WTC11 (cell line): ENCODE measurements at regions not wholly inside any gene's neighbourhood (a gene's known extent, or its start where the extent isn't known, plus 50 kb on each side); places are given as distances from the start of the nearest gene placed in this dataset.

Source experiments
- ATAC-seq: fragments of 200-7000 bp; cut with Tn5 transposase; 2 replicates; pipeline ENCODE4 v1.10.0; 2021; ENCODE audit warnings: mild to moderate bottlenecking, moderate library complexity
- CTCF ChIA-PET: fragments of 300-600 bp; sonication (Branson Sonifier 250); formaldehyde crosslinking; loops from one replicate; lab custom pipeline; 2021; ENCODE audit warnings: antibody characterized with exemption; lab: Charles Lee
- POLR2A ChIA-PET: fragments of 350-600 bp; sonication (Branson Sonifier 250); formaldehyde crosslinking; loops from one replicate; lab custom pipeline; 2021; ENCODE audit warnings: antibody characterized with exemption; lab: Charles Lee
- DNase-seq: peaks from one replicate; pipeline ENCODE4 v3.0.0; 2021; ENCODE audit warnings: low spot score
- H3K27ac Mint-ChIP-seq: 2 replicates; pipeline ENCODE4 v1.8.0; 2021; ENCODE audit warnings: mixed read lengths
- H3K27me3 Mint-ChIP-seq: 2 replicates; pipeline ENCODE4 v1.8.0; 2021; ENCODE audit warnings: low read depth, mild to moderate bottlenecking, moderate library complexity, mixed read lengths
- H3K36me3 Mint-ChIP-seq: 2 replicates; pipeline ENCODE4 v1.8.0; 2021; ENCODE audit warnings: mixed read lengths
- H3K4me1 Mint-ChIP-seq: 2 replicates; pipeline ENCODE4 v1.8.0; 2022; ENCODE audit warnings: mixed read lengths
- H3K4me3 Mint-ChIP-seq: 2 replicates; pipeline ENCODE4 v1.8.0; 2021; ENCODE audit warnings: mild to moderate bottlenecking, moderate library complexity, mixed read lengths
- H3K9me3 Mint-ChIP-seq: 2 replicates; pipeline ENCODE4 v1.8.0; 2021; ENCODE audit warnings: mixed read lengths
- CREM ChIP-seq: sonication (generic); formaldehyde crosslinking; IDR thresholded peaks from 2 replicates; pipeline ENCODE4 v1.8.1; 2022; ENCODE audit warnings: mild to moderate bottlenecking, missing genetic modification reagents, moderate library complexity
- ELF4 ChIP-seq: sonication (generic); formaldehyde crosslinking; IDR thresholded peaks from 2 replicates; pipeline ENCODE4 v1.8.1; 2022; ENCODE audit warnings: low read depth, mild to moderate bottlenecking, moderate library complexity, missing genetic modification reagents
- EMX1 ChIP-seq: fragments of 250-450 bp; sonication (Bioruptor Pico); IDR thresholded peaks from 2 replicates; pipeline ENCODE4 v1.8.0; 2021; ENCODE audit warnings: mild to moderate bottlenecking
- FOXP1 ChIP-seq: sonication (generic); formaldehyde crosslinking; IDR thresholded peaks from 2 replicates; pipeline ENCODE4 v1.8.0; 2022; ENCODE audit warnings: missing genetic modification reagents, mild to moderate bottlenecking, moderate library complexity, borderline replicate concordance
- GTF2I ChIP-seq: fragments of 250-450 bp; sonication (Bioruptor Pico); conservative IDR thresholded peaks from 2 replicates; pipeline ENCODE4 v1.4.0; 2021; ENCODE audit warnings: mild to moderate bottlenecking
- HMGA2 ChIP-seq: fragments of 250-450 bp; sonication (Bioruptor Pico); IDR thresholded peaks from 2 replicates; pipeline ENCODE4 v1.4.0; 2021; ENCODE audit warnings: mild to moderate bottlenecking, moderate library complexity
- NFATC4 ChIP-seq: fragments of 250-450 bp; sonication (Bioruptor Pico); IDR thresholded peaks from 2 replicates; pipeline ENCODE4 v1.9.0; 2021; ENCODE audit warnings: mild to moderate bottlenecking
- NR2C2 ChIP-seq: sonication (generic); formaldehyde crosslinking; IDR thresholded peaks from 2 replicates; pipeline ENCODE4 v1.8.0; 2022; ENCODE audit warnings: mild to moderate bottlenecking, missing genetic modification reagents
- NR3C1 ChIP-seq: sonication (generic); formaldehyde crosslinking; conservative IDR thresholded peaks from 2 replicates; pipeline ENCODE4 v1.8.1; 2023; ENCODE audit warnings: low read depth, mild to moderate bottlenecking, missing genetic modification reagents
- RORB ChIP-seq: fragments of 250-450 bp; sonication (Bioruptor Pico); IDR thresholded peaks from 2 replicates; pipeline ENCODE4 v1.9.0; 2021; ENCODE audit warnings: mild to moderate bottlenecking
- SMAD4 ChIP-seq: sonication (generic); formaldehyde crosslinking; IDR thresholded peaks from 2 replicates; pipeline ENCODE4 v1.8.0; 2022; ENCODE audit warnings: mild to moderate bottlenecking, missing genetic modification reagents
- TEAD4 ChIP-seq: sonication (generic); formaldehyde crosslinking; IDR thresholded peaks from 2 replicates; pipeline ENCODE4 v1.8.0; 2022; ENCODE audit warnings: mild to moderate bottlenecking, missing genetic modification reagents
- ZNF232 ChIP-seq: sonication (generic); formaldehyde crosslinking; IDR thresholded peaks from 2 replicates; pipeline ENCODE4 v1.8.0; 2022; ENCODE audit warnings: mild to moderate bottlenecking, missing genetic modification reagents
- ZNF263 ChIP-seq: sonication (generic); formaldehyde crosslinking; IDR thresholded peaks from 2 replicates; pipeline ENCODE4 v1.8.1; 2022; ENCODE audit warnings: low read depth, mild to moderate bottlenecking, moderate library complexity, missing genetic modification reagents
- ZNF317 ChIP-seq: sonication (generic); formaldehyde crosslinking; IDR thresholded peaks from 2 replicates; pipeline ENCODE4 v1.8.1; 2023; ENCODE audit warnings: low read depth, mild to moderate bottlenecking, moderate library complexity, missing genetic modification reagents, borderline replicate concordance
- ZNF396 ChIP-seq: fragments of 250-450 bp; sonication (Bioruptor Pico); IDR thresholded peaks from 2 replicates; pipeline ENCODE4 v1.8.0; 2021; ENCODE audit warnings: mild to moderate bottlenecking, moderate library complexity, borderline replicate concordance
- ZNF416 ChIP-seq: fragments of 250-450 bp; sonication (Bioruptor Pico); IDR thresholded peaks from 2 replicates; pipeline ENCODE4 v1.9.0; 2021; ENCODE audit warnings: mild to moderate bottlenecking, inconsistent platforms
- ZNF423 ChIP-seq: fragments of 250-450 bp; sonication (Bioruptor Pico); IDR thresholded peaks from 2 replicates; pipeline ENCODE4 v2.1.2; 2022; ENCODE audit warnings: mild to moderate bottlenecking, moderate library complexity
- TF ChIP-seq, protein P1 (sequence below): sonication (generic); formaldehyde crosslinking; IDR thresholded peaks from 2 replicates; pipeline ENCODE4 v1.8.1; 2023; ENCODE audit warnings: mild to moderate bottlenecking, missing genetic modification reagents
- TF ChIP-seq, protein P2 (sequence below): sonication (generic); formaldehyde crosslinking; IDR thresholded peaks from 2 replicates; pipeline ENCODE4 v1.8.1; 2022; ENCODE audit warnings: mild to moderate bottlenecking, moderate library complexity, missing genetic modification reagents
- TF ChIP-seq, protein P3 (sequence below): fragments of 250-450 bp; sonication (Bioruptor Pico); IDR thresholded peaks from 2 replicates; pipeline ENCODE4 v1.9.0; 2021; ENCODE audit warnings: moderate library complexity, mild to moderate bottlenecking, inconsistent platforms, borderline replicate concordance
- TF ChIP-seq, protein P4 (sequence below): sonication (generic); formaldehyde crosslinking; IDR thresholded peaks from 2 replicates; pipeline ENCODE4 v1.8.1; 2022; ENCODE audit warnings: low read depth, mild to moderate bottlenecking, moderate library complexity, missing genetic modification reagents, borderline replicate concordance
- TF ChIP-seq, protein P5 (sequence below): sonication (generic); formaldehyde crosslinking; IDR thresholded peaks from 2 replicates; pipeline ENCODE4 v1.8.0; 2022; ENCODE audit warnings: missing genetic modification reagents
- TF ChIP-seq, protein P6 (sequence below): sonication (generic); formaldehyde crosslinking; IDR thresholded peaks from 2 replicates; pipeline ENCODE4 v1.8.1; 2022; ENCODE audit warnings: missing genetic modification reagents, borderline replicate concordance

DNA sequence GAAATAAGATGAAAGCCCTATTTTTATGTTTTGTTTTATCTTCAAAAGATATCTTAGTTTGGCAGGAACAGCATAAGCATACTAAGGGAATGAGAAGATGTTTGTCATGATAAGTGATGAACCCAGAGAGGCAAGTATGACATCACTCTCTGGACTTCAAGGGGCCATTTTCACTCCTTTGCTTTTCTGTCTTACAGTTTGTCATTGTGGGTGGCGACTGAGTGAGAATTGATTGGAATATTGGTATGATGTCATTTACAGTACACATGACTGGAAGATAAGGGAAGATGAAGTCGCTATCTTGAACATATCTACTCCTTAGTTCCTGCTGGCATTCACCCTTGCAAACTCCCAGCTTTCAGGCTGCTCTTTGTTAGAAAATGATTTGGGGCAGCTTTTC, 258.1 kb upstream of the RAB4A start:
- H3K4me1 Mint-ChIP-seq: peaks cover 15% of the 10 kb centered on the region
- H3K27me3 Mint-ChIP-seq: no peaks in the 10 kb centered on the region
- no peaks in the 10 kb centered on the region for H3K9me3 Mint-ChIP-seq
- ATAC-seq (no peak), DNase-seq (no peak)
- H3K36me3 Mint-ChIP-seq: no peaks in the 10 kb centered on the region
- POLR2A ChIA-PET: no interaction called here
- H3K27ac Mint-ChIP-seq: no peak overlapping the region
- CTCF ChIA-PET: no interaction called here
- no peak for TF ChIP-seq GTF2I (CRISPR knock-in tag)
- no peak for TF ChIP-seq EMX1 (CRISPR knock-in tag)
- TF ChIP-seq FOXP1 (CRISPR knock-in tag): no peak
- TF ChIP-seq RORB (CRISPR knock-in tag): no peak
- TF ChIP-seq, protein P1, sequence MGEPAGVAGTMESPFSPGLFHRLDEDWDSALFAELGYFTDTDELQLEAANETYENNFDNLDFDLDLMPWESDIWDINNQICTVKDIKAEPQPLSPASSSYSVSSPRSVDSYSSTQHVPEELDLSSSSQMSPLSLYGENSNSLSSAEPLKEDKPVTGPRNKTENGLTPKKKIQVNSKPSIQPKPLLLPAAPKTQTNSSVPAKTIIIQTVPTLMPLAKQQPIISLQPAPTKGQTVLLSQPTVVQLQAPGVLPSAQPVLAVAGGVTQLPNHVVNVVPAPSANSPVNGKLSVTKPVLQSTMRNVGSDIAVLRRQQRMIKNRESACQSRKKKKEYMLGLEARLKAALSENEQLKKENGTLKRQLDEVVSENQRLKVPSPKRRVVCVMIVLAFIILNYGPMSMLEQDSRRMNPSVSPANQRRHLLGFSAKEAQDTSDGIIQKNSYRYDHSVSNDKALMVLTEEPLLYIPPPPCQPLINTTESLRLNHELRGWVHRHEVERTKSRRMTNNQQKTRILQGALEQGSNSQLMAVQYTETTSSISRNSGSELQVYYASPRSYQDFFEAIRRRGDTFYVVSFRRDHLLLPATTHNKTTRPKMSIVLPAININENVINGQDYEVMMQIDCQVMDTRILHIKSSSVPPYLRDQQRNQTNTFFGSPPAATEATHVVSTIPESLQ (CRISPR knock-in tag): no peak
- TF ChIP-seq ELF4: no peak
- TF ChIP-seq, protein P2, sequence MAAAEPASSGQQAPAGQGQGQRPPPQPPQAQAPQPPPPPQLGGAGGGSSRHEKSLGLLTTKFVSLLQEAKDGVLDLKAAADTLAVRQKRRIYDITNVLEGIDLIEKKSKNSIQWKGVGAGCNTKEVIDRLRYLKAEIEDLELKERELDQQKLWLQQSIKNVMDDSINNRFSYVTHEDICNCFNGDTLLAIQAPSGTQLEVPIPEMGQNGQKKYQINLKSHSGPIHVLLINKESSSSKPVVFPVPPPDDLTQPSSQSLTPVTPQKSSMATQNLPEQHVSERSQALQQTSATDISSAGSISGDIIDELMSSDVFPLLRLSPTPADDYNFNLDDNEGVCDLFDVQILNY (CRISPR knock-in tag): no peak
- TF ChIP-seq, all 79 proteins: peak for 0
- H3K4me3 Mint-ChIP-seq: no peak overlapping the region

DNA sequence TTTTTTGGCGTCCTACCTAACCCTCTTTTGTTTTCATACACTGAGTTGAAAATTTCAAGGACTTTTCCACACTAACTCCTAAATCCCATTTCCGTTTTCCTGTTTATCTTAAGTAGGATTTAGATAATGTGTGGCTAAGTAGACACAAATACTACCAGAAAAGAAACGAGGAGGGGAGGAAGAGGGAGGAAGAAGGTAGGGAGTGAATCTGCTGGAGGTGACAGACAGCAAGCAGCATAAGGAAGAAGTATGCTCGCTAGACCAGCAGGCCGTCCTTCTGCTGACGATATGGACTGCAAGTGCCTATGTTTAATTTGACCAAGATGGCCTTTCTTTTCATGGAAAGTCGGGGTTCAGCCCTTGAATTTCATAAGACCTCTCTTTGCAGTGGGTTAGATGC, 256.9 kb upstream of the RAB4A start:
- Mint-ChIP-seq H3K4me3 (no peak overlapping the region), H3K36me3 (no peaks in the 10 kb centered on the region), H3K27ac (no peak overlapping the region), H3K9me3 (no peaks in the 10 kb centered on the region), H3K4me1 (peaks cover 15% of the 10 kb centered on the region), H3K27me3 (no peaks in the 10 kb centered on the region)
- DNase-seq: no peak
- ATAC-seq: no peak
- ChIA-PET POLR2A (interaction anchor here (0.5 kb wide), 1 partner anchor 70 kb away, joined by 3 read pairs; no protein-coding TSS in a partner anchor), CTCF (no interaction called here)
- TF ChIP-seq, protein P3, sequence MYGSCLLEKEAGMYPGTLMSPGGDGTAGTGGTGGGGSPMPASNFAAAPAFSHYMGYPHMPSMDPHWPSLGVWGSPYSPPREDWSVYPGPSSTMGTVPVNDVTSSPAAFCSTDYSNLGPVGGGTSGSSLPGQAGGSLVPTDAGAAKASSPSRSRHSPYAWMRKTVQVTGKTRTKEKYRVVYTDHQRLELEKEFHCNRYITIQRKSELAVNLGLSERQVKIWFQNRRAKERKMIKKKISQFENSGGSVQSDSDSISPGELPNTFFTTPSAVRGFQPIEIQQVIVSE: no peak
- TF ChIP-seq, protein P4, sequence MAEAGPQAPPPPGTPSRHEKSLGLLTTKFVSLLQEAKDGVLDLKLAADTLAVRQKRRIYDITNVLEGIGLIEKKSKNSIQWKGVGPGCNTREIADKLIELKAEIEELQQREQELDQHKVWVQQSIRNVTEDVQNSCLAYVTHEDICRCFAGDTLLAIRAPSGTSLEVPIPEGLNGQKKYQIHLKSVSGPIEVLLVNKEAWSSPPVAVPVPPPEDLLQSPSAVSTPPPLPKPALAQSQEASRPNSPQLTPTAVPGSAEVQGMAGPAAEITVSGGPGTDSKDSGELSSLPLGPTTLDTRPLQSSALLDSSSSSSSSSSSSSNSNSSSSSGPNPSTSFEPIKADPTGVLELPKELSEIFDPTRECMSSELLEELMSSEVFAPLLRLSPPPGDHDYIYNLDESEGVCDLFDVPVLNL (CRISPR knock-in tag): no peak
- TF ChIP-seq ZNF317 (no peak), NFATC4 (CRISPR knock-in tag) (no peak), NR2C2 (CRISPR knock-in tag) (no peak), NR3C1 (CRISPR knock-in tag) (no peak), ZNF232 (CRISPR knock-in tag) (no peak), ELF4 (no peak), HMGA2 (no peak)
- TF ChIP-seq, protein P5, sequence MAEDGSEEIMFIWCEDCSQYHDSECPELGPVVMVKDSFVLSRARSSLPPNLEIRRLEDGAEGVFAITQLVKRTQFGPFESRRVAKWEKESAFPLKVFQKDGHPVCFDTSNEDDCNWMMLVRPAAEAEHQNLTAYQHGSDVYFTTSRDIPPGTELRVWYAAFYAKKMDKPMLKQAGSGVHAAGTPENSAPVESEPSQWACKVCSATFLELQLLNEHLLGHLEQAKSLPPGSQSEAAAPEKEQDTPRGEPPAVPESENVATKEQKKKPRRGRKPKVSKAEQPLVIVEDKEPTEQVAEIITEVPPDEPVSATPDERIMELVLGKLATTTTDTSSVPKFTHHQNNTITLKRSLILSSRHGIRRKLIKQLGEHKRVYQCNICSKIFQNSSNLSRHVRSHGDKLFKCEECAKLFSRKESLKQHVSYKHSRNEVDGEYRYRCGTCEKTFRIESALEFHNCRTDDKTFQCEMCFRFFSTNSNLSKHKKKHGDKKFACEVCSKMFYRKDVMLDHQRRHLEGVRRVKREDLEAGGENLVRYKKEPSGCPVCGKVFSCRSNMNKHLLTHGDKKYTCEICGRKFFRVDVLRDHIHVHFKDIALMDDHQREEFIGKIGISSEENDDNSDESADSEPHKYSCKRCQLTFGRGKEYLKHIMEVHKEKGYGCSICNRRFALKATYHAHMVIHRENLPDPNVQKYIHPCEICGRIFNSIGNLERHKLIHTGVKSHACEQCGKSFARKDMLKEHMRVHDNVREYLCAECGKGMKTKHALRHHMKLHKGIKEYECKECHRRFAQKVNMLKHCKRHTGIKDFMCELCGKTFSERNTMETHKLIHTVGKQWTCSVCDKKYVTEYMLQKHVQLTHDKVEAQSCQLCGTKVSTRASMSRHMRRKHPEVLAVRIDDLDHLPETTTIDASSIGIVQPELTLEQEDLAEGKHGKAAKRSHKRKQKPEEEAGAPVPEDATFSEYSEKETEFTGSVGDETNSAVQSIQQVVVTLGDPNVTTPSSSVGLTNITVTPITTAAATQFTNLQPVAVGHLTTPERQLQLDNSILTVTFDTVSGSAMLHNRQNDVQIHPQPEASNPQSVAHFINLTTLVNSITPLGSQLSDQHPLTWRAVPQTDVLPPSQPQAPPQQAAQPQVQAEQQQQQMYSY: no peak

DNA sequence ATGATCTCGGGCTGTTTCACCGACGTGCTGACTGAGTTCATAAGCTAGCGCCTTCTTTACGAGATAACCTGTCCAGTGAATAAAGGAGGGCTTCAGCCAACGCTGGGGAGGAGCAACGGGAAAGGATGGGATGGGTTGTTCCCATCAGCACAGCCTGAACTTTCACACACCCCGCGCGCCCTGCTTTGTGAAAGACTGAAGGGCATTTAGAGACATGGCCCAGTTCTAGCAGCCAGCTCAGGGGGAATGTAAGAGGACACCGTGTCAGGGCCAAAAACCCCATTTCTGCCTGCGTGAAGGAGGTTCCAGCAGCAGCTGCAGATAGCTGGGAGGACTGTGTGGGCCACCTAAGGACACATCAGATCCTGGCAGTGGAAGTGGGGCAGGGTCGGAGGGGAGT, 255.1 kb upstream of the RAB4A start:
- Mint-ChIP-seq H3K4me3 (no peak overlapping the region), H3K9me3 (no peaks in the 10 kb centered on the region), H3K27me3 (no peaks in the 10 kb centered on the region), H3K4me1 (peaks cover 15% of the 10 kb centered on the region), H3K27ac (no peak overlapping the region), H3K36me3 (no peaks in the 10 kb centered on the region)
- ATAC-seq: no peak
- CTCF ChIA-PET: no interaction called here
- DNase-seq: no peak
- POLR2A ChIA-PET: no interaction called here
- no peak for TF ChIP-seq ZNF263
- TF ChIP-seq ZNF232 (CRISPR knock-in tag): no peak
- no peak for TF ChIP-seq SMAD4
- TF ChIP-seq ZNF416 (CRISPR knock-in tag): no peak
- no peak for TF ChIP-seq ZNF423 (CRISPR knock-in tag)
- TF ChIP-seq, protein P6, sequence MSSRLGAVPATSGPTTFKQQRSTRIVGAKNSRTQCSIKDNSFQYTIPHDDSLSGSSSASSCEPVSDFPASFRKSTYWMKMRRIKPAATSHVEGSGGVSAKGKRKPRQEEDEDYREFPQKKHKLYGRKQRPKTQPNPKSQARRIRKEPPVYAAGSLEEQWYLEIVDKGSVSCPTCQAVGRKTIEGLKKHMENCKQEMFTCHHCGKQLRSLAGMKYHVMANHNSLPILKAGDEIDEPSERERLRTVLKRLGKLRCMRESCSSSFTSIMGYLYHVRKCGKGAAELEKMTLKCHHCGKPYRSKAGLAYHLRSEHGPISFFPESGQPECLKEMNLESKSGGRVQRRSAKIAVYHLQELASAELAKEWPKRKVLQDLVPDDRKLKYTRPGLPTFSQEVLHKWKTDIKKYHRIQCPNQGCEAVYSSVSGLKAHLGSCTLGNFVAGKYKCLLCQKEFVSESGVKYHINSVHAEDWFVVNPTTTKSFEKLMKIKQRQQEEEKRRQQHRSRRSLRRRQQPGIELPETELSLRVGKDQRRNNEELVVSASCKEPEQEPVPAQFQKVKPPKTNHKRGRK (CRISPR knock-in tag): no peak
- no peak for TF ChIP-seq CREM (CRISPR knock-in tag)
- TF ChIP-seq TEAD4 (CRISPR knock-in tag): no peak
- no peak for TF ChIP-seq ZNF396 (CRISPR knock-in tag)
